DMS79 (cell line): ENCODE measurements at regions not wholly inside any gene's neighbourhood (a gene's known extent, or its start where the extent isn't known, plus 50 kb on each side); places are given as distances from the start of the nearest gene placed in this dataset.

ENCODE experiments used
- DNase-seq: peaks from one replicate; lab custom pipeline; 2025; lab: John Stamatoyannopoulos, UW

DNA sequence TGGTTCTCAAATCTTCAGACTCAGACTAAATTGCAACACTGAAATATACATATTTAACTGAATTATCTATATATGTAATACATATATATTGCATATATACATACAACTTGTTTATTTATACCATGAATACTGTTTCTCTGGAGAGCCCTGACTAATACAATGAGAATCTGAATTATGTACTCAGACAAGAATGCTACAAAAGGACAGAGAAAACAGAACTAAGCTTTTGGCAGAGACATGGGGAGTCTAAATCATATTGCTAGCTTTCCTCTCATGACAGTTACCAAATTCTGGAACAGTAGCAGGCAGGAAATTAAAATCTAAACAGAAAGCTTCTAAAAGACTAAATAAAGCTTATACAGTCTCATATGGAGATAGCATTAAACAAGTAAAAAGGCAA, 142.4 kb upstream of the KCNMB2 start:
- no peak for DNase-seq

DNA sequence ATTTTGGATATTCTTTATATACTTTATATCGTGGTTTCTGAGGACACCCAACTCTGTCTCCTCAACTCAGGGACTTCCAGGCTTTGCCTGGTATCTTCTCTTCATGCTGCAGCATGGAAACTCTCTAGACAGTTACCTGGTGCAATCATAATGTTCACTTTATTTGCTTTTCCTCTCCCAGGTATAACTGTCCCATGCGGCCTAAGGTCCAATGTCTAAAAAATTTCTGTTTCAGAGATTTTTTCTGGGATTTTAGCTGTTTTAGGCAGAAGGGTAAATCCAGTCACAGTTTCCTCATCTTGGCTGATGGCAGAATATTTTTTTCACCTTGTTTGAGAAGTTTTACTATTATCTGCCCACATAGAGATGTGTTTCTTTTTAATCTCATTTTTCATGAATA, 139.9 kb upstream of the KCNMB2 start:
- DNase-seq = no peak

DNA sequence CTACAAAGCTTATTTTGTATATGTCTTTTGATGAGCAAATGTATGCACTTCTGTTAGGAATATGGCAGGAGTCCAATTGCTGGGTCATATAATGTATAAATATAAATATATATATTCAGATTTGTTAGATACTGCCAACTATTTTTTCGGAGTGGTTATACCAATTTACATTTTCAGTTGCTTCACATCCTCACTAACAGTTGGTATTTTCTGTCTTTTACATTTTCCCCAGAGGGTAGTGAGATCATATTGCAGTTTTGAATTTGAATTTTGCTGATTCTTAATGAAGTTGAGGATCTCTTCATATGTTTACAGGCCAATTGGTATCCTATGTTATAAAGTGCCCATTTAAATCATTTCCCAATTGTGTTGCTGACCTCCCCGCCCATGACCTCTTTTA, 139.0 kb upstream of the KCNMB2 start:
- no peak for DNase-seq

DNA sequence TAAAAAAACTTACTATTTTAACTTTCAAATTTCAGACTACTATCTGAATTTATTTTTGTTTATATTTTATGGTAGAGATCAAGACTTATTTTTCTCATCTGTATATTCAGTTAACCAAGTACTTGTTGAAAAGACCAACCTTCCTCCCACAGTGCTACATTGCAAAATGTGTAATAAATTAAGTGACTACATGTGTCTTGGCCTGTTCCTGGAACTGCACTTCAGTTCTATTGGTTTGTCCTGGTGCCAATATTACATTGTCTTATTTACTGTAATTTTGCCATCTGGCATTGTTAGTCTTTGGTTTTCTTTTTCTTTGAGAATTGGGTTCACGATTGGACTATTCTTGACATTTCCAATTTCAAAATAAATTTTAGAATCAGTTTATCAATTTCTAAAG, 138.4 kb upstream of the KCNMB2 start:
- DNase-seq = no peak

DNA sequence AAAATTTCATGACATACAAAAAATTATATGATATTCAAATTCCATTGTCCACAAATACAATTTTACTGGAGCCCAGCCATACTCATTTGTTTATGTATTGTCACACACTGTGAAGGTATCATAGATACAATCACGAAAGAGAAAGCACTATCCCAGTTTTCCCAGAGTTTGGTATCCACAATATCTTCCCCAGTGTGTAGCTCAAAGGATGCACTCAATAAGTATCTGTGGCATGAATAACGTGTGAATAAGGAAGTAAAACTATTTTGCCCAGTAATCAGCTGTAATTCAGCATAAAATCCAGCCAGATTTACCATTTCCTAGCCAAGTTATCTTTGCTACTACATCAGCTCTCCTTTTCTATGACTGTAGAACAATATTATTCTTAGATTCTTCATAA, 131.3 kb upstream of the KCNMB2 start:
- no peak for DNase-seq

DNA sequence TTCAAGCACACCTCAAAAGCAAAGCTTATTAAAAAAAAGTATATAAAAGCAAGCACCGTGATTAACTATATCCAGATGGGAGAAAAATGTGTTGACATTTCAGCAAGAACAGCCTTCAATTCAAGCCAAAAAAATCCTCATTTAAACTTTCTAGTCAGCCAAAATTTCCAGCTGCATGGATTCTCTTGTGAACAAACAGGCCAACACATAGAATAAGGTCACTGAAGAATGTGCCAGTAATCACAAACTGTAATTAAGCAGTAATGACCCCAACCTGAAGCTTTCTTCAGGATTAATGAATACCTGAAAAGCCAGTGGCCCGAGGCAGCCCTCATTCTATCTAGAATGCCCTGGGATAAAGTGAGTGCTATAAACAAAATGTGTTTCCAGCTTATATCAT, 130.7 kb upstream of the KCNMB2 start:
- no peak for DNase-seq

DNA sequence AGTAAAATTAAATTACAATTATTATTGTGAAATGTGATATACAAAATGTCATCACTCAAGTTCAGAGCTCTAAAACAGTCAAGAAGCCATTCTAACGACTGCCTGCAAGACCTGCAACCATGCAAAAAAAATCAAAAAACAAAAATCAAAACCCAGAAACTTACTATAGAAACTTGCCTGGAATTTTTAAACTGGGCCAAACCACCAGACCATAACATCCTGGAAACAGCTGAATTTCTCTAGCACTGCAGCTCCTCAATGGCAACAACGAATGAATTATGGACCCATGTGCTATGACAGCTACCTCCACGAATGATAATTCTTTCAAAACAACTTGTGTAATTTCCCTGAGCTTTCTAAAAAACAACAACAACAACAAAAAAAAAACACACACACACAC, 130.0 kb upstream of the KCNMB2 start:
- DNase-seq = no peak

DNA sequence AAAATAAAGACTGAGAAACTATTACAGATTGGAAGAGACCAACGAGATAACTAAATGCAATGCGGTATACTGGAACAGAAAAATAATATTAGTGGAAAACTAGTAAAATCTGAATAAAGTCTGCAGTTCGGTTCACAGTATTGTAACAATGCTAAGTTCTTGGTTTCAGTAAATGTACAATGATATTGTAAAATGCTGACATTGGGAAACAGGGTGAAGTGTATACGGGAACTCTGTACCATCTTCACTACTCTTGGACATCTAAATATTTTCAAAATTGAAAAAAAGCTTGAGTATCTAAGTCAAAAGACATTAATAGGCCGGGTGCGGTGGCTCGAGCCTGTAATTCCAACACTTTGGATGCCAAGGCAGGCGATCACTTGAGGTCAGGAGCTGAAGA, 120.9 kb upstream of the KCNMB2 start:
- no peak for DNase-seq

DNA sequence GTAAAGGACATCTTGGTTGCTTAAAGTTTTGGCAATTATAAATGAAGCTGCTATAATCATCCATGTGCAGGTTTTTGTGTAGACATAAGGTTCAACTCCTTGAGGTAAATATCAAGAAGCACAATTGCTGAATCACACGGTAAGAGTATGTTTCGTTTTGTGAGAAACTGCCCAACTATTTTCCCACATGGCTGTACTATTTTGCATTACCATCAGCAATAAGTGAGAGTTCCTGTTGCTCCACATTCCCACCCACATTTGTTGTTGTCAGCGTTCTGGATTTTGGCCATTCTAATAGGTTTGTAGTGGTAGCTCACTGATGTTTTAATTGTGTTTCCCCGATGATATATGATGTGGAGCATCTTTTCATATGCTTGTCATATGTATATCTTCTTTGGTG, 118.5 kb upstream of the KCNMB2 start:
- no peak for DNase-seq

DNA sequence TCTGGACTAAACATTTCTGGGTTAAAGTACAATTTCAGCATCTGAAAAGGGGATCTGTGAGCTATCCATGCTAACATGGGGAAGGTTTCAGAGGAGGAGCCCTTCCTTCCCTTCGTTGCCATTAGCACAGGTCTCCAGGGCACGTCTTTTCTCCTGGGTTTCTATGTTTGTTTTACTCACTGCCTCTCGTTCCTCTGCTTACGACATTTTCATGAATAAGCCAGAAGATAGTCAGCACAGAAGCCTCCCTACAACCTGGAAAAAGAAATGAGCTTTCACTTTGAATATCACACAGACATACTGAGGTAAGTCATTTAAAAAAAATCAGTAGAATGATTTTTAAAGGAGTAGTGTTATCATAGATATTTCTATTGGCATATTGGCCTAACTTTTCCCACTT, 117.2 kb upstream of the KCNMB2 start:
- no peak for DNase-seq

DNA sequence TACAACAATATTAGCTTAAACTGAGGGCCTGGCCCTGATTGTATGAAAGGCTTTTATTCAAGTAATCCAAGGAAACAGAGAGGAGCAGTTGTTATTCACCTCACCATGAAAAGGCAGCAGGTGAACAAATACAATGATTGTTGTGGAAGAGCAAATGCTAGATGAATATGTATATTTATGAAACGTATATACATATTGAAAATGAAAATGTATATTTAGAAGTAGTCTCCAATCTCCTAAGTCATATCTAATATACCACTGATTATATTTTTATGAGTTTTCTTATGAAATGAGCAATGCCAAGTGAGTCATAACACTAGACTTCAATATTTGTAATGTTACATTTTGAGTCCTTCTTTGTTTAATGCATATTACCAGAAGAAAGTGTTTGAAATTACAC, 116.2 kb upstream of the KCNMB2 start:
- DNase-seq = no peak

DNA sequence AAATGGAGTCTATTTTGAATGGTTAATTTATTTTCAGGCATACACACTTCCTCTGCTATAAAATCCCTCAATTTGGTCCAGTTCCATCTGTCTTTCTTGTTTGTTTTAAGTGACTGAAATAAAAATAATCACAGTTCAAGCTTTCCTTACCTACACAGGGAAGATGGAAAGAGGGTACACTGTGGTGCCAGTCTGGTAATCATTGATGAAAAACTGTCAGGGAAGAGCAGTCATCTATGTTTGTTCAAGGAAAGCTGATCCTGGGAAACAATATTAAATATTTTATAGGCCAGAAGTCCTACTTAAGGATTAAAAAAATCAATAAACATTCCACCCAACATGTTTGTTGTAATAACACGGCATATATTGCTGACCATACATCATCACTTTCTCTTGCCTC, 115.2 kb upstream of the KCNMB2 start:
- DNase-seq = no peak

DNA sequence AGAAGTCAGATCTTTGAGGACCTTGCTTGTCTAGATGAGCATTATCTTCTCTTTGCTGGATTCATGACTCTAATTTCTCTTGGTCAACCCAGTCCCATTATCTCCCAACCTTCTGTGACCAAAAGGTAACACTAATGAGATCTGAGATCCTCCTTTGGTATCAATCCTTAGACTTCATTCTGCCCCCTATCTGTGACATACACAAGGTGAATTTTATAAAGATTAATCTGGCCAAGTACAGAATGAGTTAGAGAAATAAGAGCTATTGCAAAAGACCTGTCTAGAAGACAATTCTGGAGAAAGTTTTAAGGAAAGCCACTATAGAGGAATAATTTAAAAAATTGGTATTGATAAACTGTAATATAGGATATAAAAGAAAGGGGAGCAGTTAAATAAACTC, 113.8 kb upstream of the KCNMB2 start:
- no peak for DNase-seq

DNA sequence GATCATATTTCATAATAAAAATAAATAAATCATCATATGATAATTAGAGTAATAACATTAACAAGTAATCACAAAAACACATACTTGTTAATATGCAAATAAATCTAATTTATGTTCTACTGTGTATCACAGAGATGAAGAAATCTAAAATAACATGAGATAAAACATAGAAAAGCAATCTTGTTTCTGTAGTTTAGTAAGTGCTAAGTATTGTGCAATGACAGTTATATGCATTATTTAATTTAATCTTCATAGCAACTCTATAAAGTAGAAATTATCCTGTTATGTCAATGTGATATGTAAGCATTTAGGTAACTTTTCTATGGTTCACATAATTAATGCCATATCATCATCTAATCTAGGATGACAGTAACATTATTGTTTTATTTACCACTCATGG, 108.2 kb upstream of the KCNMB2 start:
- DNase-seq = no peak

DNA sequence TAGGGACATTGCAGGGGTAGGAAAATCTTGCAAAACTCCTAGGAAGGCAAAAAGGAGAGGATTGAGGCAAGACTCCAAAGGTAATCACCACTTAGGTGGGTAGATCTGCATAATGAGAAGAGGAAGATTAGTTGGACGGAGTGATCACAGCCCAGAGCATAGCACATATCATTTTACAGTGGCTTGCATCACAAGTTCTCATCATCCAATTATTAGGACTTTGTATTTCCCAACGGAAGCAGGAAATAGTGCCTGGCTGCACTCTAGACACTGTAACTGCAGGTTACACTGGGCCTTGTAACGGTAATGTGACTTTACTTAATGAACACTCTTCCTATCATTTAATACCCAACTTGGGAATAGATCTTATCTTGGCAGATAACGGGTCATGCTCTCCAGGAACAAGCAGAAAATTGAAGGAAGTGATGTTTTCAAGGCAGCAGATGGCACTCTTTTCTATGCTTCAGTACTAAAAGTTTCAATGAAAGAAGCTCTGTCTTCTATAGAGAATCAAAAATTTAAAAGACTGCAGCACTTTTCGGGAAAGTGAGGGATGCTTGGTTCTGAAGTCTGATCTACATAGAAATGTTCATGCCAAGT, 101.9 kb upstream of the KCNMB2 start:
- DNase-seq = no peak

DNA sequence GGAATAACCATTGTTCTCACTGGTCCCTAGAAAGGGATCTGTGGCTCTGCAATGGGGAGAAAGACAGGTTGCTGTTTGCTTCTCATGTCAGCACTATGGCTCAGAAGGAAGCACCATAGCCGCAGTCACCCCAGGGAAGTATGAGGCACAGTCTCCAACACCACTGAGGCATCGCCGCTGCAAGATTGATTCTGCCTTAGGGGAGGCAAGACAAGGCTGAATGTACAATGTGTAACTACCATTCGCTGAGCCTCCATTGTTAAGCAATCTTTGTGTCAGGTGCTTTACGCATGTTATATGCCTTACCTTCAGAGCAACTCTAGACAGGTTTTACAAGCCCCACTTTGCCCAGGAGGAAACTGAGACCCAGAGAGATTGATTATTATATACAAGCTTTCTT, 100.7 kb upstream of the KCNMB2 start:
- DNase-seq = no peak

DNA sequence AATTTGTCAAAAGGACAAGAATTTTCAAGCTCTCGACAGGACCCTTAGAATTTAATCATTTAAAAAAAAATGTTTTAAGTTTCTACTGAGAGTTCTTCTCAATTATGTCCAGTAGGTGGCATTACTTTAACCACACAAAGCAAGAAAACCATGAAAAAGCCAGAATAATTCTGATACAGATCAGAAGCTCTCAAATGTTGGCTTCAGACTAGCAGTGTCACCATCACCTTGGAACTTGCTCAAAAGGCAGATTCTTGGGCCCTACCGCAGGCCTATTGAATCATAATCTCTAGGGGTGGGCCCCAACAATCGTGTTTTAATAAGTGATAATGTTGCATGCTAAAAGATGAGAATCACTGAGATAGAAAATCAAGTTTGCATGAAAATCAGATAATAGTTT, 99.5 kb upstream of the KCNMB2 start:
- DNase-seq = no peak

DNA sequence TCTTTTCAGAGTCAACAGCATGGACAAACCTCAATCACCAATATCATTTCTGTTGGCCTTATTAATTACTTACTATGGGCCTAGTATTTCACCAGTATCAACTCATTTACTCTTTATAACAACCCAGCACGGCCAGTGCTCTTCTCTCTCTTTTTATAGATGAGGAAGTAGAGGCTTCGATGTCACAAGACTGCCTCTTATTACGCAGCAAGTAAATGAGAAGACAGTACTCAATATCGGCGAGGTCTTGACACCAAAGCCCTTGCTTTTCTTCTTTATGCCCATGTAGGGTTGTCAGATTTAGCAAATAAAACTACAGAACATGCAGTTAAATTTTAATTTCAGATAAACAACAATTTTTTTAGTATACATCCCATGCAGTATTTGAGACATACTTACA, 99.0 kb upstream of the KCNMB2 start:
- DNase-seq = no peak

DNA sequence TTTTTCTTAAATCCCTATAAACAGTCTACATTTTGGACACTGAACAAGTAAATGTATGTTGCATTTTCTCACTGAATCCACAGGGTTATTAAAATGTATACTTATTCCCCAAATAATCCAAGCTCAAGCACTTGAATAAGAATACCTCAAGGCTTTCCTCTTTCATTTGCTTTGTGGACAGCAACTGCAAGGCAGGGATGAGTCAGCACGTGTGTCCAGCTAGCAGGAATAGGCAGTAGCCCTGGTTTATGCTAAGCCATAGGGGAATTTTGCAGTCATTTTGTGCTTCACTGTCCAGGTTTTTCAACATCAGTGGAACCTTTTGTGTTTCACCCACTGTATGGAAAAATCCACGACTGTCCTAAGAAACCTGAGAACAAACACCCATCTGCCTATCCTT, 96.7 kb upstream of the KCNMB2 start:
- no peak for DNase-seq

DNA sequence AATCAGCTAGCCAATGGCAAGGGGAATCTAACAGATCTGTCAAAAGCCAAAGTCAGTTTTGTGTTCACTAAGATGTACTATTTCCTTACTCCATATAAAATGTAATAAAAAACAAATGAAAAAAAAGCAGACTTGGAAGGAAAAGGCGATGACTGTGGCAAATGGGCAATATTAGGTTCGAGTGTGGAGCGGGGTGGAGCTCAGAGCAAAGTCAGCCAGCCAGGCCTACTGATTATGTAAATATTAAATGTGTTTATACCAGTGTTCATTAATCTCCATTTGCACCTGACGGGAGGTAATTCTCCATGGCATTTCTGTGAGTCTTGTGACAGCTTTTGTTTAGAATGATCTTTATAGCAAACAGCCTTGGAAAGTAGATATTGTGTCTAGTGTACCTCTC, 96.2 kb upstream of the KCNMB2 start:
- no peak for DNase-seq

DNA sequence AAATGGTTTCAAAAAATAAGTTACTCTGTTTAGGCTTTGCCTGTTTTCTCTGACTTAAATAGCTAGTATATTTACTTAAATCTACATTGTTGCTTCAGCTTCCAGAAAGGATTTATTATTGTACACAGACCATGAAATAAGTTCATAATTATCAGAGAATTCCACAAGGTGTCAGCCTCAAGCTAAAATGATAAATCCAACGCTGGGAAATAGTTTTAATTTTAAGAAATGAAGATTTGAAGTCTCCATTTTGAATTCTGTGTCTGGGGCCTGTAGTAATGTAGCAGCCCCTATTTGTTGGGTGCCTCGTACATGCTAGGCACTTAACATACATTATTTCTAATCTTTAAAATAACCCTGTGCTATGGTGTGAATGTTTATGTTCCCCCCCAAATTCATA, 92.6 kb upstream of the KCNMB2 start:
- DNase-seq = no peak

DNA sequence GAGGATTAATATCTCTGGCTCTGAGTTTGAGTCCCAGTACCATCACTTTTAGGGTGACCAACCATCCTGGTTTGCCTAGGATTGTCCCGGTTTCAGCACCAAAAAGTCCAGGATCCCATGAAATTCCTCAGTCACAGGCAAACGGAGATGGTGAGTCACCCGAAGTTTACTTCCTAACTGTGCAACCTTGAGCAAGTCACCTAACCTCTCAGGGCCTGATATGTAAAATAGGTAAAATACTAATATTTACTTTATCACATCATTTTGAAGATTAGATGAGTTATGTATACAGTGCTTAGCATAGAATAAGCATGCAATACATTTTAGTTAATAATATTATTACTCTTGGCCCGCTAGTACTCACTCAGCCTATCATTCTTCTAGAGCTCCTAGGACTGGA, 91.1 kb upstream of the KCNMB2 start:
- no peak for DNase-seq

DNA sequence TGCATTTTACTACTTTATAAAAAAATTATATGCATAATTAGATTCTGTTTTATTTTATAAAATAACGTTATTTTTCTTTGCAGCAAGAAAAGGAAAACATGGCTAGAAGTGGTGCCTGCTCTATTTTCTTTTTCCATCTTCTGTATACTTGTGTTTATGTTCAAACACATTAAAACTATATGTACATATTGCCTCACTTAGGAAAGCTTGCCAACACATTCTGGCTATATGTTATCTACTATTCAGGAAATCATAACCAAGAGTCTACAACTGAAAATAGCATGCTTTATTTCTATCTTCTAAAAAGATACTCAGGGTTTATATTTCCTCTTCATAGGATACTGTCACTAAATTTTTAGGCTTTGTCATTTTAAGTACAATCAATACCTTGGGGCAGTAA, 90.2 kb upstream of the KCNMB2 start:
- no peak for DNase-seq

DNA sequence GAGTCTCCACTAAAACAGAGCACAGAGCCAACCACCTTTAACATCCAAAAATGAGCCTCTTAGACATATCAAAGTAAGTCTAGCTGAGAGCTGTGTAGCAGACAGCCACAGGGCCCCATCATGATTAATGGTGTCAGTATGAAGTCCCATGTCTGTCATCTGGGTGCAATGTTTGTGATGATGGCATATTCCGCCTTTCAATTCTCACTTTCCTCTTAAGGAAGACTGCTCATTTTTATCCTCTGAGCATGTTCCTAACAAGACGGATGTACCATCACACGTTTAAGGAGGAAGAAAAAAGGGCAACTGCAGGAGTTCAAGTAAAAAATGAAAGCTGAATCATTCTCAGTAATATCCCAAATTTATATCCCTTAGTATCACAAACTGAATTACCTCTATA, 85.8 kb upstream of the KCNMB2 start:
- no peak for DNase-seq

DNA sequence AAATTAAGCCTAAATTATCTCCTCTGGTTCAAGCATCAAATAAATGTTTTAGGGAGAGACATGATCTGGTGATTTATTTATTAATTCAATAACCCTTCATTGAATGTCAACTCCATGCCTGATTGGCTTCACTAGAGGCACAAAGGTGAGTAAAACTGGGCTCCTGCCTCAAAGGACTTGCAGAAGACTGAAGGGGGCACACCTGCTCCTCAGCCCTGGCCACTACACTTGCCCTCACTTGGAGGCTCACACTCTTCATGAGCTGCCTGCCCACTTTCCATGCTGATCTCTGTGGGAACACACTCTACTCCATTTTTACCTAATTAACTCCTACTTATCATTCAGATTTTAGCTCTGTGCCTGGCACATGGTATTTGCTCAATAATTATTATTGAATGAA, 84.4 kb upstream of the KCNMB2 start:
- no peak for DNase-seq
